ENCODE measurements at regions not wholly inside any gene's neighbourhood (a gene's known extent, or its start where the extent isn't known, plus 50 kb on each side); places are given as distances from the start of the nearest gene placed in this dataset.

DNA sequence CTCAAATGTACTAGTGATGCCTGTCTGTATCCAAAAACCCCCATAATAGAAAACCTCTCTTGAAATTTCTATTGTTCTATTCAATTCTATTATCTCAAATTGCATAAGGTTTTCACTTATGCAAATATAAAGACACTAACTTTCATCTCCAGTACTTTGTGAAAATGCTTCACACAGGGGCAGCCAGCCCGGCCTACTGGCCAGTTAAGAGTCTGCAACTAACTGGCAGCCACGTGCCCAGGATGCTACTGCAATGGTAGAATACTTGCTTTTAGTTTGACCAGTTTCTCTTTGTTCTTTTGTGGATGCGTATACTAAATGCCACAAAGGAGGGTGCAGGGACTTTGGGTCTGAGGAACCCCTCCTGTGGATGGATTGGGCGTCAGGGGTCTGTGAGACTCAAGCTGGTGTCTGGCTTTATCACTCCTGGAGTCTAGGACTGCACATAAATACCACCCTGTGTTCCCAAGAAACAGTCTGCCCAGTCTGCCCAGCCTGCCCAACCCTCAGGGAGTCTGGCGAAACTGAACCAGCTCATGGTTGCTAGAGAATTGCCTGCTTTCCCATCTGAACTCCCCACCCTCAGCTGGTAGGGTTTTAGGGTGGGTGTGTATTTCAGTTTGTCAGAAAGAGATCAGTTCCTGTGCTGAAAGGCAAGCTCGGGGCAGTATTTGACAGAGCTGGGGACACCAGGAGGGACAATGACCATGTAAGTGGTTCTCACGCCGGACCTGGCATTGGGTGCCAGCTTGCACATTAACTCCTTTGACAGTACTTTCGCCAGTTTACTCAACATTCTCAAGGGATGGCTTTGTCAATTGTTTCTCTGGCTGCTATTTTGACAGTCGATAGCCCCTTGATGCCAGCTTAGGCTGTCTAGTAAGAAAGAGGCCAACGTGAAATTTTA is 558.2 kb upstream of the JAG1 start:
- H3K4me2 ChIP-seq: no peak overlapping the region
- no peaks in the 10 kb centered on the region for H3K9me3 ChIP-seq
- no peaks in the 10 kb centered on the region for H3K36me3 ChIP-seq (replicated peaks in 1 of 2; ENCODE audit: control insufficient read depth in 1 of 2, insufficient read depth in 2 of 2, low read length in 1 of 2)
- no peaks in the 10 kb centered on the region for H3K9me2 ChIP-seq
- H3K79me2 ChIP-seq (ENCODE audit: insufficient read depth): no peaks in the 10 kb centered on the region
- TF ChIP-seq CHD2 (IDR thresholded peaks at IDR 0.05; ENCODE audit: low read length, partially characterized antibody) (no peak), POLR2AphosphoS5 (IDR thresholded peaks at IDR 0.05; ENCODE audit: low read depth, low read length) (no peak), MEF2A (IDR thresholded peaks at IDR 0.05; ENCODE audit: borderline replicate concordance, low read depth) (no peak), FOXJ3 (CRISPR knock-in tag; IDR thresholded peaks at IDR 0.05) (no peak), TCF12 (IDR thresholded peaks at IDR 0.05) (no peak), YY1 (IDR thresholded peaks at IDR 0.05; ENCODE audit: low read depth) (no peak), EZH2phosphoT487 (IDR thresholded peaks at IDR 0.05; ENCODE audit: borderline replicate concordance, low read depth) (no peak)
- TF ChIP-seq, protein P1, sequence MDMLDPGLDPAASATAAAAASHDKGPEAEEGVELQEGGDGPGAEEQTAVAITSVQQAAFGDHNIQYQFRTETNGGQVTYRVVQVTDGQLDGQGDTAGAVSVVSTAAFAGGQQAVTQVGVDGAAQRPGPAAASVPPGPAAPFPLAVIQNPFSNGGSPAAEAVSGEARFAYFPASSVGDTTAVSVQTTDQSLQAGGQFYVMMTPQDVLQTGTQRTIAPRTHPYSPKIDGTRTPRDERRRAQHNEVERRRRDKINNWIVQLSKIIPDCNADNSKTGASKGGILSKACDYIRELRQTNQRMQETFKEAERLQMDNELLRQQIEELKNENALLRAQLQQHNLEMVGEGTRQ (IDR thresholded peaks at IDR 0.05; ENCODE audit: borderline replicate concordance, low read depth, low read length): no peak
- no peaks in the 10 kb centered on the region for H4K20me1 ChIP-seq (ENCODE audit: insufficient read depth)
- peaks cover 4 to 16% of the 10 kb centered on the region in 2 experiments; a peak in 3 of 4 replicates for H3K4me1 ChIP-seq (ENCODE audit: control insufficient read depth in 1 of 2, insufficient read depth in 2 of 2, low read depth in 1 of 2, low read length in 1 of 2)
- H3K4me3 ChIP-seq (ENCODE audit: low read depth in 2 of 2, low read length in 1 of 2): no peak overlapping the region
- no peak overlapping the region for H2AFZ ChIP-seq (ENCODE audit: low read depth)
- ChIA-PET CTCF (interaction anchor here (0.6 kb wide), 1 partner anchor 310 kb away, joined by 3 read pairs; no protein-coding TSS in a partner anchor), POLR2A (no interaction called here)
- H3K9ac ChIP-seq: no peak overlapping the region
- peaks cover 9% of the 10 kb centered on the region for H3F3A ChIP-seq (replicated peaks; ENCODE audit: insufficient read depth)
- WGBS (ENCODE audit: low lambda C conversion rate): 91% methylated on average over 9 of the region's 11 CpGs
- DNase-seq: no peak
- H3K27ac ChIP-seq (ENCODE audit: low read depth in 2 of 2, low read length in 1 of 2): no peak overlapping the region
- H3K27me3 ChIP-seq (ENCODE audit: insufficient read depth): no peaks in the 10 kb centered on the region

DNA sequence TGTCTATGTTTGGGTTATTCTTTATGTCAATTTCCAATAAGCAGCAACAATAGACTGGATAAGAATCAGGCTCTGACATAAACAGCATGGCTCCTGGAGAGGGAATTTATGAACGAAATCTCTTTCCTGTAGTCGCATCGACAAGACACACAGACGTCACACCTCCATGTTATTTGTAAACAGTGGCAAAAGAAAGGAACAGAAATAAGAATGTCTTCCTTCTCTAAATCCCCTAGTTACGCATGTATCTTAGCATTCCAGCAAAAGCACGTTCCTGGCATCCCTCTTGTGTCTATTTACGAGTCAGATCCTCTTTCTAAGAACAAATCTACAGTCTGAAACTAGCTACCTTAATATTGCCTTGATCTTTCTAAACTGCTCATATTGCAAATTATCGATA is 559.1 kb upstream of the JAG1 start:
- CTCF ChIA-PET: interaction anchor here (1.1 kb wide), 1 partner anchor 28 kb away, joined by 3 read pairs; no protein-coding TSS in a partner anchor
- whole genome bisulfite sequencing (ENCODE audit: low lambda C conversion rate): 90% methylated on average over 8 of the region's 8 CpGs
- no peak overlapping the region for H3K4me3 ChIP-seq (ENCODE audit: low read depth in 2 of 2, low read length in 1 of 2)
- H4K20me1 ChIP-seq (ENCODE audit: insufficient read depth): no peaks in the 10 kb centered on the region
- no peak for DNase-seq
- H2AFZ ChIP-seq (ENCODE audit: low read depth): no peak overlapping the region
- no peak overlapping the region for H3K27ac ChIP-seq (ENCODE audit: low read depth in 2 of 2, low read length in 1 of 2)
- no peak overlapping the region for H3K9ac ChIP-seq
- no peaks in the 10 kb centered on the region for H3K9me2 ChIP-seq
- POLR2A ChIA-PET: no interaction called here
- H3K27me3 ChIP-seq (ENCODE audit: insufficient read depth): no peaks in the 10 kb centered on the region
- no peak overlapping the region for H3K4me2 ChIP-seq
- peaks cover 9% of the 10 kb centered on the region for H3F3A ChIP-seq (replicated peaks; ENCODE audit: insufficient read depth)
- TF ChIP-seq TEAD4 (IDR thresholded peaks at IDR 0.05; ENCODE audit: borderline replicate concordance, insufficient read depth) (no peak), SMC3 (IDR thresholded peaks at IDR 0.05; ENCODE audit: low read depth, low read length) (no peak), JUND (IDR thresholded peaks at IDR 0.05) (no peak), RAD21 (IDR thresholded peaks at IDR 0.05; ENCODE audit: low read length) (no peak)
- no peaks in the 10 kb centered on the region for H3K9me3 ChIP-seq
- no peaks in the 10 kb centered on the region for H3K79me2 ChIP-seq (ENCODE audit: insufficient read depth)
- peaks cover 4 to 16% of the 10 kb centered on the region in 2 experiments; a peak in 3 of 4 replicates for H3K4me1 ChIP-seq (ENCODE audit: control insufficient read depth in 1 of 2, insufficient read depth in 2 of 2, low read depth in 1 of 2, low read length in 1 of 2)
- no peaks in the 10 kb centered on the region for H3K36me3 ChIP-seq (replicated peaks in 1 of 2; ENCODE audit: control insufficient read depth in 1 of 2, insufficient read depth in 2 of 2, low read length in 1 of 2)
